Dermis microvascular lymphatic vessel endothelial cell (primary cell): ENCODE measurements at regions not wholly inside any gene's neighbourhood (a gene's known extent, or its start where the extent isn't known, plus 50 kb on each side); places are given as distances from the start of the nearest gene placed in this dataset.

Experiments used
- DNase-seq, 2 donors: peaks; one replicate each; pipeline versions ENCODE4 v3.0.0 to v3.0.0-alpha.2; 2010; ENCODE audit warnings: low read depth in 2 of 2

GRCh38 chr10:47190301-47190700 is 109.7 kb upstream of the GDF10 start:
- no peak for DNase-seq

GRCh38 chr10:47190802-47191450 is 109.1 kb upstream of the GDF10 start:
- DNase-seq, result no peak

GRCh38 chr10:47192273-47192672 is 107.7 kb upstream of the GDF10 start:
- DNase-seq, result no peak

GRCh38 chr10:47193666-47194065 is 106.3 kb upstream of the GDF10 start:
- no peak for DNase-seq

GRCh38 chr10:47195274-47195885 is 104.6 kb upstream of the GDF10 start:
- no peak for DNase-seq

GRCh38 chr10:47196691-47197090 is 103.3 kb upstream of the GDF10 start:
- DNase-seq, result no peak

- DNase-seq, result no peak
Measured at GRCh38 chr10:47198221-47198620, 101.8 kb upstream of the GDF10 start.

GRCh38 chr10:47205192-47205591 is 94.8 kb upstream of the GDF10 start:
- DNase-seq, result no peak

- DNase-seq, result no peak
Measured at GRCh38 chr10:47206449-47207280, 93.3 kb upstream of the GDF10 start.

GRCh38 chr10:47207281-47207615 is 92.7 kb upstream of the GDF10 start:
- no peak for DNase-seq

GRCh38 chr10:47207894-47208469 is 92.0 kb upstream of the GDF10 start:
- DNase-seq, result no peak

- DNase-seq, result no peak
Measured at GRCh38 chr10:47209466-47209865, 90.5 kb upstream of the GDF10 start.

- no peak for DNase-seq
Measured at GRCh38 chr10:47214520-47214919, 85.5 kb upstream of the GDF10 start.

GRCh38 chr10:47217113-47217512 is 82.9 kb upstream of the GDF10 start:
- no peak for DNase-seq

GRCh38 chr10:47218803-47219202 is 81.2 kb upstream of the GDF10 start:
- DNase-seq, result no peak

- DNase-seq, result no peak
Measured at GRCh38 chr10:47222461-47222860, 77.5 kb upstream of the GDF10 start.

GRCh38 chr10:47223236-47223635 is 76.8 kb upstream of the GDF10 start:
- DNase-seq, result no peak

- DNase-seq, result no peak
Measured at GRCh38 chr10:47224546-47225218, 75.3 kb upstream of the GDF10 start.

- DNase-seq, result no peak
Measured at GRCh38 chr10:47225219-47225927, 74.6 kb upstream of the GDF10 start.

- DNase-seq, result no peak
Measured at GRCh38 chr10:47225928-47226645, 73.9 kb upstream of the GDF10 start.

GRCh38 chr10:47230482-47230881 is 69.5 kb upstream of the GDF10 start:
- DNase-seq, result no peak
